NCI-H187 (cell line): ENCODE measurements at regions not wholly inside any gene's neighbourhood (a gene's known extent, or its start where the extent isn't known, plus 50 kb on each side); places are given as distances from the start of the nearest gene placed in this dataset.

Source experiments
- DNase-seq, 2 experiments: peaks; one replicate each; lab custom pipeline; 2025; lab: John Stamatoyannopoulos, UW

- DNase-seq: no peak
Observed at GRCh38 chr1:84759756-84760155, 69.5 kb upstream of the SSX2IP start.

GRCh38 chr1:84758968-84759491 is 68.8 kb upstream of the SSX2IP start:
- no peak for DNase-seq

GRCh38 chr1:84758476-84758875 is 68.2 kb upstream of the SSX2IP start:
- no peak for DNase-seq

- DNase-seq: no peak
Observed at GRCh38 chr1:84757301-84757700, 67.0 kb upstream of the SSX2IP start.

- DNase-seq: no peak
Observed at GRCh38 chr1:84756455-84757082, 66.3 kb upstream of the SSX2IP start.

- no peak for DNase-seq
Observed at GRCh38 chr1:84756001-84756400, 65.7 kb upstream of the SSX2IP start.

- no peak for DNase-seq
Observed at GRCh38 chr1:84755216-84755615, 65.0 kb upstream of the SSX2IP start.

GRCh38 chr1:84754386-84754703 is 64.1 kb upstream of the SSX2IP start:
- no peak for DNase-seq

- peak; percentile 34 to 56 for DNase-seq
Observed at GRCh38 chr1:84753516-84754385, 63.5 kb upstream of the SSX2IP start.

GRCh38 chr1:84750110-84750730 is 60.0 kb upstream of the SSX2IP start:
- no peak for DNase-seq

GRCh38 chr1:84749427-84749826 is 59.2 kb upstream of the SSX2IP start:
- DNase-seq: no peak

- DNase-seq: no peak
Observed at GRCh38 chr1:84748364-84748763, 58.1 kb upstream of the SSX2IP start.

GRCh38 chr1:84745857-84746256 is 55.6 kb upstream of the SSX2IP start:
- DNase-seq: no peak

GRCh38 chr1:84743896-84744295 is 53.6 kb upstream of the SSX2IP start:
- DNase-seq: no peak

- no peak for DNase-seq
Observed at GRCh38 chr1:84742653-84743052, 52.4 kb upstream of the SSX2IP start.

- DNase-seq: no peak
Observed at GRCh38 chr1:84740050-84740714, 49.9 kb upstream of the SSX2IP start.
